HG03175 (cell line): ENCODE measurements at regions not wholly inside any gene's neighbourhood (a gene's known extent, or its start where the extent isn't known, plus 50 kb on each side); places are given as distances from the start of the nearest gene placed in this dataset.
"Not testable (repeated sequence)": the region's sequence is repeated elsewhere in the genome, so short reads cannot be mapped to it uniquely, and the experiment has no call there.

ENCODE experiments used
- ATAC-seq: cut with Tn5 transposase; IDR thresholded peaks from one replicate; pipeline ENCODE4 v1.9.1; 2021; ENCODE audit warnings: mild to moderate bottlenecking, moderate library complexity; ENCODE audit not compliant: unreplicated experiment

- no peak for ATAC-seq
These were observed 847.2 kb downstream of the PLOD2 start for GRCh38 chr3:145313751-145314150.

GRCh38 chr3:145316253-145316652 lies 844.7 kb downstream of the PLOD2 start:
- ATAC-seq = not testable (repeated sequence)

GRCh38 chr3:145326666-145327065 lies 834.3 kb downstream of the PLOD2 start:
- no peak for ATAC-seq

GRCh38 chr3:145333427-145333826 lies 827.6 kb downstream of the PLOD2 start:
- ATAC-seq = not testable (repeated sequence)

- no peak for ATAC-seq
These were observed 827.1 kb downstream of the PLOD2 start for GRCh38 chr3:145333931-145334330.

GRCh38 chr3:145355206-145355605 lies 805.8 kb downstream of the PLOD2 start:
- no peak for ATAC-seq

- no peak for ATAC-seq
These were observed 803.5 kb downstream of the PLOD2 start for GRCh38 chr3:145357453-145357852.

GRCh38 chr3:145359040-145359439 lies 801.9 kb downstream of the PLOD2 start:
- ATAC-seq = no peak

GRCh38 chr3:145368748-145369147 lies 792.2 kb downstream of the PLOD2 start:
- ATAC-seq = no peak

GRCh38 chr3:145370870-145371269 lies 790.1 kb downstream of the PLOD2 start:
- no peak for ATAC-seq

GRCh38 chr3:145377301-145377700 lies 783.7 kb downstream of the PLOD2 start:
- no peak for ATAC-seq

- no peak for ATAC-seq
These were observed 777.6 kb downstream of the PLOD2 start for GRCh38 chr3:145383416-145383815.

- no peak for ATAC-seq
These were observed 776.7 kb downstream of the PLOD2 start for GRCh38 chr3:145384307-145384706.

GRCh38 chr3:145387211-145387610 lies 773.8 kb downstream of the PLOD2 start:
- no peak for ATAC-seq

GRCh38 chr3:145395421-145395820 lies 765.6 kb downstream of the PLOD2 start:
- ATAC-seq = no peak

- no peak for ATAC-seq
These were observed 749.4 kb downstream of the PLOD2 start for GRCh38 chr3:145411605-145412004.

GRCh38 chr3:145417678-145418077 lies 743.3 kb downstream of the PLOD2 start:
- no peak for ATAC-seq

GRCh38 chr3:145422556-145422955 lies 738.4 kb downstream of the PLOD2 start:
- no peak for ATAC-seq

GRCh38 chr3:145427355-145427754 lies 733.6 kb downstream of the PLOD2 start:
- ATAC-seq = no peak

GRCh38 chr3:145429546-145429945 lies 731.4 kb downstream of the PLOD2 start:
- no peak for ATAC-seq

- no peak for ATAC-seq
These were observed 712.5 kb downstream of the PLOD2 start for GRCh38 chr3:145448436-145448835.

GRCh38 chr3:145450018-145450682 lies 710.8 kb downstream of the PLOD2 start:
- ATAC-seq = no peak
